ENCODE measurements at regions not wholly inside any gene's neighbourhood (a gene's known extent, or its start where the extent isn't known, plus 50 kb on each side); places are given as distances from the start of the nearest gene placed in this dataset.

DNA sequence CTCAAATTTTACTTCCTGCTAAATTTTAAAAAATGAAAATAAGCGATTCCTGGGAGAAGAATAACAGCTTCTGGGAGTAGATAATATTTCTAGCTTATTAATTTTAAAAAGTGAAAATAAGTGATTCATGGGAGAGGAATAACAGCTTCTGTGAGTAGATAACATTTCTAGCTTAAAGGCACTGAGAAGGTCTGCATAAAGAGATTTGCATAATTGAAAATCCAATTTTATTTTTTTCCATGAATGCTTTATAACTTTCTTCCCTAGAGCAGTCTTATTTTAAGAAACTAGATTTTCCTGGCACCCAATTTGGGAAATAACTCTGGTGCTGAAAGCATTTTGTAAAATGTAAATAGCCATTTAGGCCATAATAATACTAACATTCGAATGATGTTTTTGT lies 65.9 kb upstream of the ASTN2 start:
- Mint-ChIP-seq H3K4me3 (no peak overlapping the region), H3K27me3 (peaks cover 14% of the 10 kb centered on the region), H3K4me1 (no peaks in the 10 kb centered on the region), H3K36me3 (no peaks in the 10 kb centered on the region), H3K27ac (no peak overlapping the region), H3K9me3 (no peaks in the 10 kb centered on the region)
- no peak for ATAC-seq

DNA sequence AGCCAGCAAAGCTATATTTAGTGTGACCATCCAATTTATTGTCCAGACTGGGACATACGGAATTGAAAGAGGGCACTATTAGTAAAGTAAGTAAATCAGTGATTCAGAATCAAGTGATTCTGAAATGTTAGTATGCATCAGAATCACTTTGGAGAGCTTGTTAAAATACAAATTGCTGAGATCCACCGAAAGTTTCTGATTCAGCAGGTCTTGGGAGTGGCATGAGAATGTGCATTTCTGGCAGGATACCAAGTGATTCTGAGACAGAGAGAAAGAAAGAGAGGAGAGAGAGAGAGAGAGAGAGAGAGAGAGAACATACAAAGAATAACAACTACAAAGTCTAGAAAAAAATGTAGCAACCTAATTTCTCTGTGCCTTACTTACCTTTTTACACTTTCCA lies 65.4 kb upstream of the ASTN2 start:
- Mint-ChIP-seq H3K4me1 (no peaks in the 10 kb centered on the region), H3K4me3 (no peak overlapping the region), H3K36me3 (no peaks in the 10 kb centered on the region), H3K27ac (no peak overlapping the region), H3K27me3 (peaks cover 12% of the 10 kb centered on the region), H3K9me3 (no peaks in the 10 kb centered on the region)
- no peak for ATAC-seq

GRCh38 chr9:117473293-117473692 lies 58.4 kb upstream of the ASTN2 start:
- Mint-ChIP-seq H3K27ac (no peak overlapping the region), H3K36me3 (no peaks in the 10 kb centered on the region), H3K4me1 (no peaks in the 10 kb centered on the region), H3K4me3 (no peak overlapping the region), H3K27me3 (no peaks in the 10 kb centered on the region), H3K9me3 (no peaks in the 10 kb centered on the region)
- ATAC-seq, result no peak

GRCh38 chr9:117470902-117471301 lies 56.0 kb upstream of the ASTN2 start:
- Mint-ChIP-seq H3K9me3 (no peaks in the 10 kb centered on the region), H3K4me1 (no peaks in the 10 kb centered on the region), H3K27ac (no peak overlapping the region), H3K36me3 (no peaks in the 10 kb centered on the region), H3K4me3 (no peak overlapping the region), H3K27me3 (no peaks in the 10 kb centered on the region)
- ATAC-seq, result no peak

GRCh38 chr9:117470455-117470854 lies 55.6 kb upstream of the ASTN2 start:
- no peak overlapping the region for H3K4me3 Mint-ChIP-seq
- H3K4me1 Mint-ChIP-seq, result no peaks in the 10 kb centered on the region
- no peaks in the 10 kb centered on the region for H3K27me3 Mint-ChIP-seq
- H3K36me3 Mint-ChIP-seq, result no peaks in the 10 kb centered on the region
- ATAC-seq, result no peak
- H3K27ac Mint-ChIP-seq, result no peak overlapping the region
- no peaks in the 10 kb centered on the region for H3K9me3 Mint-ChIP-seq

DNA sequence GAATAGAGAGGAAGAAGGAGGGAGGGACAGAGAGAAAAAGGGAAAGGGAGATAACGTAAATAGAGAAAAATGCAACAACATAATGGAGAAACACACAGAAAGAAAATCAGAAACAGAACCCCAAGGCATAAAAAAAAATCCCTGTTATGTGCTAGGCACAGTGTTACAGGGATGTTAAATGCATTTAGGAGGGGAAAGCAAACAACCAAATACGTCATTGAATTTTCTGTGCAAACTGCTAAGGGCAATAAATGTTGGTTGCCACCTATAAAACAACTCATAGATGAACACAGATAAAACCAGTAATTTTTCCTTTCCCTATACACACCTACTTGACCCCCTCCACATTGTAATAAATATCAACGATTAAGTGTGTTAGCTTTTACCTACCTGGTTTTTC lies 51.3 kb upstream of the ASTN2 start:
- Mint-ChIP-seq H3K36me3 (no peaks in the 10 kb centered on the region), H3K27me3 (no peaks in the 10 kb centered on the region), H3K4me3 (no peak overlapping the region), H3K4me1 (no peaks in the 10 kb centered on the region), H3K27ac (no peak overlapping the region), H3K9me3 (no peaks in the 10 kb centered on the region)
- ATAC-seq, result no peak

DNA sequence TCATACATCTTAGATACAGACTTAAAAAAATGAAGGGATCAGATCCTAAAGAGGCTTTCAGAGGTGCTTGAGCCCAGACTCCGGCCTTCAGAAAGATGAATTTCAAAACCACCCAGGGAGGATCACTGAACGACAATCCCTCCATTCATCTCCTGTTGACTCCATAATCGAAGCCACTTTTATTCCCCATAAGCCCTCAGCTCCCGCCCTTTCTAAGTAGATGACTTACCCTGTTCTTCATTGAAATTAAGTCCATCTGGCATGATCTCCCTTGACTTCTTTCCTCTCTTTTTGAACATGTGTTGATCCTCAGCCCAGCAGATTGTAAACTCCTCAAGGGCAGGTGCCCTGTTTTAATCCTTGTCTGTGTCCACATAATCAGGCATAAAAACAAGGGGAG lies 50.8 kb upstream of the ASTN2 start:
- Mint-ChIP-seq H3K27ac (no peak overlapping the region), H3K36me3 (no peaks in the 10 kb centered on the region), H3K4me3 (no peak overlapping the region), H3K9me3 (no peaks in the 10 kb centered on the region), H3K27me3 (no peaks in the 10 kb centered on the region), H3K4me1 (no peaks in the 10 kb centered on the region)
- no peak for ATAC-seq

DNA sequence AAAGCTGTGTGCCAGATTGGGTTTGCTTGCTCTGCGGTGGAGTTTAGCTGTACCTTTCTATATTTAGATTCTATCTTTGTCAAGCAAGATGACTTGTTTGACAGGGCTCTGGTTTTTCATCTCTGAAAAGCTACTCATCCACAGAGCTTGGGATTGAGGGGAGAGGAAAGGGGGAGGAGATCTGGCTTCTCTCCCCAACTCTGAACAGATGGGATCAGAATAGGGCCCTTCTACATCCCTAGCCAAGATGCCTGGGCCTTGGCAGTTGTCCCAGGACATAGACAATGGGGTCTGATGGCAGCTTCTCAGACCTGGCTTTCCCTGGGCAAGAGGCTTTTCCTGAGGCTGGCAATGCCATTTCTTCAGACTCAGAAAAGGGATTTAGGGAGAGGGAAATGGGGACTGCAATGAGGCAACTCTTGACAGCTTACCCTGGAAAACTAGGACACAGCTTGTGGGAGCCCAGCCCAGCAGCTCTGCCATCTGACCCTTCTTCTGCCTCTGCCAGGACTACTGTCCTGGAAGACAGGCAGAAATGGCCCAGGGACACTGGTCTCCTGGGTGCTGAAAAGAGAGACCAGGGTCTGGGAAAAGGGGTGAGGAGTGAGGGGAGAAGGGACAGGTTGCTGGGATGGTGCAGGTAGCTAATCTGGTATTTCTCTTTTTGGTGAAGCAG lies 50.2 kb upstream of the ASTN2 start:
- Mint-ChIP-seq H3K4me1 (no peaks in the 10 kb centered on the region), H3K27ac (no peak overlapping the region), H3K36me3 (no peaks in the 10 kb centered on the region), H3K27me3 (no peaks in the 10 kb centered on the region), H3K4me3 (no peak overlapping the region), H3K9me3 (no peaks in the 10 kb centered on the region)
- ATAC-seq, result no peak

Data from stimulated activated memory B cell treated with anti-CD40 and anti-IgM and Interleukin-4, amounts not matched to agents 10 μg/mL and 1 μg/mL and 100 μg/mL, for 72 hours (primary cell).